HG03045 (cell line): ENCODE measurements at regions not wholly inside any gene's neighbourhood (a gene's known extent, or its start where the extent isn't known, plus 50 kb on each side); places are given as distances from the start of the nearest gene placed in this dataset.
"Not testable (repeated sequence)": the region's sequence is repeated elsewhere in the genome, so short reads cannot be mapped to it uniquely, and the experiment has no call there.

Experiments used
- ATAC-seq: cut with Tn5 transposase; IDR thresholded peaks from one replicate; pipeline ENCODE4 v1.9.1; 2021; ENCODE audit warnings: mild to moderate bottlenecking, moderate library complexity; ENCODE audit not compliant: unreplicated experiment

DNA sequence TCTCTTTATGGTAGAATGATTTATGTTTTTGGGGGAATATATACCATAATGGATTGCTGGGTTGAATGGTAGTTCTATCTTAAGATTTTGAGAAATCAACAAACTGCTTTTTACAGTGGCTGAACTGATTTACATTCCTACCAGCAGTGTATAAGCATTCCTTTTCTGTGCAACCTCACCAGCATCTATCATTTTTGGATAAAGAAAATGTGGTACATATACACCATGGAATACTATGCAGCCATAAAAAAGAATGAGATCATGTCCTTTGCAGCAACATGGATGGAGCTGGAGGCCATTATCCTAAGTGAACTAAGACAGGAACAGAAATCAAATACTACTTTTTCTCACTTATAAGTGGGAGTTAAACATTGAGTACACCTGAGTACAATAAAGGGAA lies 746.4 kb downstream of the MAT2B start:
- not testable (repeated sequence) for ATAC-seq

DNA sequence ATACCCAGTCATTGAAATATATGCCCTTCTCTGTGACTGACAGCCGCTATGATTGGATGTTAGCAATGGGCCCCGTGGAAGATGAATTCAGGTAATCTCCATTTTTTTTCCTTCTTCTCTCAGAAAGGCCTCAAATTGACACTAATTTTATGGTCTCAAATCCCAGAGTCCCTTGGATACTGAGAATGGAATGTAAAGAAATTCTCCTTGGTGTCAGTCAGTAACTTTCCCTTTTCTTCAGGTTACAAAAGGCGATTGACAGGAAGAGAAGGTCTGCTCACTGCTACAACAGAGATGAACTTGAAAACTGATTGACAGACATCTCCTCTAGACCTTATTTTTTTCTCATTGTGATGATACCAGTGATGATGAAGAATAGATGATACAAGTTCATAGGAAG lies 748.3 kb downstream of the MAT2B start:
- no peak for ATAC-seq

DNA sequence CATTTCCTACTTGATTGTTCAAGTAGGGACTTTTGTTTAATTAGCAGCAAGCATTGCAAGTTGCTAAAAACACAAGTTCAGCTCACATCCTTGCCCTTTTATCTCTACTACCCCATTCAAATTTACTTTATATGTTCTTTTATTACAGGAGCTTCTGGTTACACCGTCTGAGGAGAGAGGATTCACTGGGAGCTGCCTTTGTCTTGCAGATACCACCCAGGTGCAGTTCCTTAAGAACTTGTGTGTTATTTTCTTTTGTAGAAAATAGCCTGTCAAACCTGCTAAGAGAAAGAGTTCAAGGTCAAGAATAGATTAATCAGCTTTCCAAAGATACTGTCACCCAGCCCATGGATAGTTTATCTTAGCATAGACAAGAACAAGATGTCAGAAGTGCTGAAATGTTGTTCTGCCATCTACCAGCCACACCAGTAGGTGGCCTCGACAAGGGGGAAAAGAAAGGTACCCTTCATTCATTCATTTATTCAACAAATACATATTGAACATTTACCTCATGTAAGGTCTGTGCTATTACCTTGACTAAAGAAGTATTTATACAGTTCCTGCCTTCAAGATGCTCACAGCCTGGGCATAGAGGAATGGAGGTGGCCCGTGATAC lies 750.3 kb downstream of the MAT2B start:
- no peak for ATAC-seq

DNA sequence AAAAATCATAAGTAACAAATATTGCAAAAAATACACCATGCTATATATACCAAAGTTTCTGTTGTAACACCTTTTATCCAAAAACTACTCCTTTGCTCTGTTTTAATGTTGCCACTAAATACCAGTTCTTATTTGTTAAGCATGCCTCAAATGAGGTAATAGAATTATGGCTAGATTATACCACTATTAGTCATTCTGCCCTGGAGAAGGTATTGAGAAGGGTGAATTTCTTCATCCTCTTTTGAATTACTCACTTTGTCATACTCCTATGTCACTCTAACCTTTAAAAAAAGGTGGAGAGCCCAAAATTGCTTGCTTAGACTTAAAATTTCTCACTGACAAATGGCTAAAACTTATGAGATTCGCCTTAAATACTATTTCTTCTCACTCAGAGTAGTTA lies 750.9 kb downstream of the MAT2B start:
- no peak for ATAC-seq

DNA sequence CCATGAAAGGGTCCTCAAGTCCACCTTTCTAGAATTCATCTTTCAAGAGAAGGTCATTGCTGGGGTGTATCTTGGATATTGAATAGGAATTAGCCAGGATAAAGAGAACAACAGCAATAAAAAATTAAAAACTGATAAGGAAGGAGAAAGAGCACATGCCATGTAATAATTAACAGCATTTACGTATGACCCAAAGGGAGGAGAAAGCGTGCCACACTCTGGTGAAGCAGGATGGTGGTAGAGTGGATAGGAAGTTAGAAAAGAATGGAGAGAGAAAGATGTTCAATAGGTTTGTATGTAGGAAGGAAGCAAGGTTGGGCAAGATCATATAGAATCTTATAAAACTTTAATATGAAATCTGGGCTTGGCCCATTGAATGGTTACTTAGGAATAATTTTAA lies 751.5 kb downstream of the MAT2B start:
- ATAC-seq = no peak

DNA sequence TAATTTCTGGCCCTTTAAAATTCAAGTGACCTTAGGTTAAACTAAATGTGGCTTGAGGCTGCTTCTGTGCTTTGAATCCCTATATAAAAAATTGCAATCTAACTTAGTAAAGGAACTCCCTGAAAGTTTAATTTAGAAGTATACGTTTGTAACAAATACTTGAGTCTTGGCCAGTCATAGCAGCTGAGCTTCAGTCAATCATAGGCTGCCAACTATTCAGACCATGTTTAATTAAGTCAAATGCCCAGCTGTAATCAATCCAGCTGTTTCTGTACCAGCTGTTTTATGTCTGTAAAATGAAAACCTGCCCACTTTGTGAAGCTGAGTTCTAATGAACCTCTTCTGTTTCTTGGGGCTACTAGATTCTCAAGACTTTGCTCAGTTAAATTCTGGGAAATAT lies 760.1 kb downstream of the MAT2B start:
- ATAC-seq = no peak

DNA sequence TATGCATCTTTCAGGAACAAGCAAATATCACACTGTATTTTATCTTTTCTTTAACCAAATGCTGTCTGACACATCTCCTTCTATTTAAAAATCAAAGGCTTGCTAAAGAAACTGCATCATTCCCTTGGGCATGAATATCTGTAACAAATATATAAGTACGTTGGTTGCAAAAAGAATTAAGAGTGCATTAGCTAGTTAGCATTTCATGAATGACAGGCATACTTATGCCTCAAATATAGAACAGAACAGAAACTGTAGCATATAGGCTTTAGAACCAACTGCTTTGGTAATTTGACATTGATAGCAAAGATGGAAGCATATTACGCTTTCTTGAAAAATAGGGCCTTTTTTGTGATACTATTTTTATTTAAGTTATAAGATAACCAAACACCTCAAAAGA lies 761.2 kb downstream of the MAT2B start:
- no peak for ATAC-seq

DNA sequence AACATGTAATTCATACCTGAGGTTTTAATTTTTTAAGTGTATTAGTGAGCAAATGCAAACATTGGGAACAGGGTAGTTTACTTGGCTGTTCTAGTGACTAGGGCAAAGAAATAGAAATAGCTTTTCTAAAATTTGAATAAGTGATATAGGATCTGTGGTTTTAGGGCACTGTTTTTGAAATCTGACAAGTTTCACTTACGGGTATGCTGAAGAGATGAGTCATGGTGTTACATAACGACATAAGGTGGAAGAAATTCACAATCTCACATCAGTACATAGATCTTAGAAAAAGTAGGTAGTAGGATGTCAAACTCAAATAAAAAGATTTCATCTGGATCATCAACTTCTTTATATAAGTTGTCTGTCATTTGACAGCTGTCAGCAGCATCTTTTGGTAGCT lies 772.3 kb downstream of the MAT2B start:
- ATAC-seq = no peak

DNA sequence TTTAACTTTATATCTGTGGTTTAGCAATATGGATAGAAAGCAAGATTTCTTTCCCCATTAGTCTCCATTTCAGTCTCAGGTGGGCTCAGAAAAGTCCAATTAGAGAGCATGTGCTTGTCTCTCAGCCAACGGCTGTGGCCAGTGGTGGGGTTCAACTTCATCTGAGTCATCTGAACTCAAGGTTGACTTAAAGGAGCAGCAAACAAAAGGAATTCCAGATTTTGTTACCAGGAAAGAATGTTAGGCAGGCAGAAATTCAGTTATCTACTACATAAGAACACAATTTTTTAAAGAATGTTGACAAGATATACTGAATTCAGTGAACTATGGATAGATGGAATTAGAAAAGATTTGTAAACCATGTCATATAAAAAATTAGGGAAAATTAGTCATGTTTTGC lies 784.1 kb downstream of the MAT2B start:
- no peak for ATAC-seq

DNA sequence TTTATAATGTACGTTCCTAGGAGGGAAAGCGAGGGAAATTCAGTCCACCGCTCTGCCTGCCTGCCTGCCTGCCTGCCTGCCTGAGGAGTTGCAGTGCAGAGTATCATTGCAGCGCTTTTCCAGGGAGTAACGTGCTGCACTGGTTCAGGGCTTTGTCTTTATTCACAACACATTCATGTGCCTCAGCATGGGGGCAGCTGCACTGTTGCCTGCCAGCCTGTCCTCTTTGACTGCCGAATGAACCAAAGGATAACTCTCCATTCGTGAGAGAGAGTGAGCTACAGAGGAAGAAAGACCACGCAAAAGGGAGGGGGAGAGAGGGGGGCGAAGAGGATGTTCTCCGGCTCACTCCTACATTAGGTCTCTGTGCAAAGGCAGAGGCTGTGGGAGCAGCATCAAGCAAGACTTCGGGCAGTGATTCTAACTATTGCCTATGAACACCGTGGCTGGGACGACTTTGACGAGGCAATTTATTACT lies 791.2 kb downstream of the MAT2B start:
- no peak for ATAC-seq

DNA sequence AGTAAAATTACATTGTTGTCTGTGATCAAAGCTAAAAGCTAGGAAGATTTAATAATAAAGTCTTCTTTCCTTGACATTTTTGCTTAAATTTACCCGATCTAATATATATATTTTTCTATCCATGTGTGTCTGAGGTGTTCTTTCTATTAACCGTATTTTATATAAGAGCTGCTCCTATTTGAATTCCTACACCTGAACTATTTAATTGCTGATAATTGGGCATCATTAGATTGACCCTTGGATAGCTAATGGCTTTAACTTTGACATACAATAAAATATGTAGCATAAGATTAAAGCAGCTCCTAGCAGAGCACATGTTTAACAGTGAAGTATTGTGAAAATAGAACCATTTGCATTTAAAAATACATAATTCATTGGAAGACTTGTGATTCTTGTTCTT lies 792.7 kb downstream of the MAT2B start:
- no peak for ATAC-seq

DNA sequence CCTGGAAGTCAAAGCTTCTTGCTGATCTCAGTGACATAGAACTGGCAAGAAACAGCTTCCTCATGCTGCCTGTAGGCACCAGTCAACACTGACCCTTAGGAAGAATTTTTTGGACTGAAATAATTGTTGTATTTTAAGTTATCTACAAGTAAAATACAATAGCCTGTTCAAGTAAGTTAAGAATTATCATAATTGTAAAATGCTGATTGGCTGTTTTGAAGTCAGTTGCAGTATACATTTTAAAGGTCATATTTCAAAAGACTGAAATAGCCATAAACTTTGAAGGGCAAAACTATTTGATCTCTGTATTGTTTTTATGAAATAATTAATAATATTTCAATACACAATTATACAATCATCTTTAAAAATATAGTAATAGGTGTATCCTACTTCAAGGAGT lies 794.9 kb downstream of the MAT2B start:
- ATAC-seq = no peak

DNA sequence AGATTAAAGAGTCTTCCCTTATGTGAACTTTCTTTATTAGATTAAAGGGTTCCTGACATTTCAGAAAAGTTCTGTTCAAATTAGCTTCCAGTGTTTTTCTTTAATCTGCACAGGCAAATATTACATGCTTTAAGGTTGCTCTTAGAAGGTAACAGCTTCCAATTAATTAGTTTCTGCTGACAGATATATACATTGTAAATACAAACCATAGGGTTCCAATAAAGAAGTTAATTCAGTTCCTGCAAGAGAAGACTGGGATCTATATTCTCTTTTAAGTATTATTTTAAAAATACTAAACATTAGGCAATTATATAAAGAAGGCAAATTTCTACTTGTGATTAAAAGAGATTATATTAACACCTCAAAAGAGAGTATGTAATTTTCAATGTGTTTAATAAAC lies 795.7 kb downstream of the MAT2B start:
- no peak for ATAC-seq

DNA sequence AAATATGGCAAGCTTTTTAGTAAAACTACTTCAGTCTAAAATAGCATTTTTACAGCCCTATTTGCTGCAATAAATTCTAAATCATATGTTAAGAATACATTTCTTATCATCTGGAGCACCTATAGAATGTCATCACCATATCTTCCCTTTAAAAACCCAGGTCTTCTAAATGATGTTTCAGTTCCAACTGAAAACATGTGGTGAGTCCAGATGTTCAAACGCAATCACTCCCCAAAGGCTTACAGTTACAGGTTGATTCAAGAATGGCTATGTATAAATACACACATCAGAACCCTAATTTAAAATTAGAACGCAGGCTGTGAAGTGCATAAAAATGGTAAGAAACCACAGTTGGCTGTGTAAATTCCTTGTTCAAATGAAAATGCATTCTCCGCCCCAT lies 796.3 kb downstream of the MAT2B start:
- ATAC-seq = no peak

DNA sequence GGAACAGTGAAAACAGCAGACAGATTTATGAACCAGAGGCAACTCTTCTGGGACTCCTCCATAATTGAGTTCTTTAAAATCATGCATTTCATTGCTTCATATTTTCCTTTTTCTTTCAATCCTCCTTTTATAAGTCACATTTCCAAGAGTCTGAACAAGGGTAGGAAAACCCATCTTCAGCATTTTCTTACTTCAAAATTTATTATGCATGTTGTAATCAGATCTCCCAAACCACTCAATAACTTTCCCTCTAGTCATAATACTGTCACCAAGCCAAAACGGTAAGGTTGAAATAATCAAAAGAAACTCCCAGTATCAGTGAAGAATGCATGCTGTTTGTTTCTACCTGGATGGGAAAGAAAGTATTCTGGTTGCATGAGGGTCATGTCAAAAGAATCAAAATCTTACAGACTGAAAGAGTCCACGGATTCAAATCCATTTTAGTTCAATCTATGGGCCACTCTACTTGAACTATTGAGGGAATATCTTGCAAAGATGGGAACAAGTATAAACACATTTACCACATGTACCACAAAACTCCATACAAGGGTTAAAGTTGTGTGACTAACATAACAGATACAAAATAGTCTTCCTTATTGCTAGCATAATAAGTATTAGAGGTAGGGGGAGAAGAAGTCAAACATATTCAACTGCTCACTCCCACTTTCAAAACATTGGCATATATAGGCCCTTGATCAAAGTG lies 797.3 kb downstream of the MAT2B start:
- no peak for ATAC-seq

DNA sequence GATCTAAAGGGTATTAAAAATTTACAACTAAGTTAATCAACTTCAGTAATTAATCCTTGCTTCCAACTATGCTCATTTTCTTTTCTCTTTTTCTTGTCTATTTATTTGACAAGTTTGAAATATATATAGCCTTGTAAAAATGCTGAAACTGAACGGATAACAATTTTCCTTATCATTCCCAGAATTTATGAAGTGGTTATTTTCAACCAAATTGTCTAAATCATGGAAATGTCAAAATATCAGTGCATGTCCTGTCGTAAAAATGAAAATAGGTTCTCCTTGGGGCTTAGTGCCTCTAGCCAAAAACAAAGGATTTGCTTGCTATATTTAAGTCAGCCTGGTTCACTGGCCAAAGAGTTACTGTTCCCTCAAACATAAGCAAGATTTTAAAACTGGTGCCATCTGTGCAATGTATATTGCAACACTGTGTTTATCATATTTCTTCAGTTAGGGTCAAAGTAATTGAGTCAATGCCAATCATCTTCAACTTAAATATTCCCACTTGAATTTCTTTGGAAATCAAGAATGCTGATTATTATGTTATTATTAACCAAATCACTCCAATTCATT lies 798.3 kb downstream of the MAT2B start:
- no peak for ATAC-seq

DNA sequence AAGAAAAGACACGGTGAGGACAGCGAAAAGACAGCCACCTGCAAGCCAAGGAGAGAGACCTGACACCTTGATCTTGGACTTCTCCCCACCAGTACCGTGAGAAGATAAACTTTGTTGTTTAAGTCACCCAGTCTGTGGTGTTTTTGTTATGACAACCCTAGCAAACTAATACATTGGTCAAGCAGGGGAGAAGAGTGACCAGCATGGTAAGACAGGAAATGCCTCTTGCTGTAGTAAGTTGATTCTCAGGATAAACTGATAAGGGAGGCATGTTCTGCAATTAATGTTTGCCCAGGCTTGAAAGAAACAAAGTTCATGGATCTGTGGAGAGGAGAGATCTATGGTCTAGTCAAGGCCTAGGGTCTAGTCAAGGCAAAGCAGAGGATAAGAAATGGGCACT lies 801.2 kb downstream of the MAT2B start:
- no peak for ATAC-seq

DNA sequence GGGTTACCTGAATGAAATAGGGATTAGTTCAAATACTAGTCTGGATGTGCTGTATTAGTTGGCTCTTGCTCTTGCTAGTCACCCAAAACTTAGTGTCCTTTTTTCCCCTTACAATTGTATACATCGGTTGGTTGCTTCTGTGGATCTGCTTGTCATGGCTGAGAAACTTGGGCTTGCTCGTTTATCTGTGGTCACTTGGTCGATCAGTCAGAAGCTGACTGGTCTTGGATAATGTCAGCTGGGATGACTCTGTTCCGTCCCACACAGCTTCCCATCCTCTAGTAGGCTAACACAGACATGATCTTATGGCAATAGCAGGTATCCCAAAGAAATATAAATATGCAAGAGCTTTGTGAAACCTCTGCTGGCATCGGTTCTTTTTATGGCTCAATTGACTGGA lies 807.4 kb downstream of the MAT2B start:
- ATAC-seq = no peak

DNA sequence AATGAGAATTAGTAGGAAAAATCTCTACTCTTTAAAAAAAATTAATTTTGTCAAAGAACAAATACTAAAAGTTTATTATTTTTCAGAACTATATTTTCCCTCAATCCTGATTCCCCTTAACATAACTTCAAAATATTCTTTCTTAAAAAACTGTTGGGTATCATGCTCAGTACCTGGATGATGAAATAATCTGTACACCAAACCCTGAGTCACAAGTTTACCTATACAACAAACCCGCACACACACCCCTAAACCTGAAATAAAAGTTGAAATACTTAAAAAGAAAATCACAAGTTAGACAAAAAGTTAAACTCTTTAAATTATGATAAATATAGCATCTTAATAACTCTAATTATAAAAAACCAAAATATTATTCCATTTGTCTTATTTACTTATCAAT lies 812.3 kb downstream of the MAT2B start:
- no peak for ATAC-seq

DNA sequence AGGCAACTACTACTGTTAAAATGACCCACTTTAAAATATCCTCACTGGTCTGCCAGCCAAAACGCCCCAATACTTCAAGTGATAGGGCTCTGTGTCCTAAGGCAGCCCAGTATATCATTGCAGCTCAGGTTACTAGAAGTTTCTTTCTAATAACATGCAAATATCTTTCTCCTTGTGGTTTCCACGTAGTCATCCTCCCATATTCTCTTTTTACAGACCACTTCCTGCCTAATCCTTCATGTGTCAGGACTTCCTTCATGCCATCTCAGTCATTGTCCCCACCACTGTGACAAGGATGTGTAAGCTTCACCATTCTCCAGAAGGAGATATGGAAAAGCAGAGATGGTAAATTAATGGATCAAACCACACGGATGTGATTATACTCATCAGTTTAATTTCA lies 813.7 kb downstream of the MAT2B start:
- ATAC-seq = no peak

DNA sequence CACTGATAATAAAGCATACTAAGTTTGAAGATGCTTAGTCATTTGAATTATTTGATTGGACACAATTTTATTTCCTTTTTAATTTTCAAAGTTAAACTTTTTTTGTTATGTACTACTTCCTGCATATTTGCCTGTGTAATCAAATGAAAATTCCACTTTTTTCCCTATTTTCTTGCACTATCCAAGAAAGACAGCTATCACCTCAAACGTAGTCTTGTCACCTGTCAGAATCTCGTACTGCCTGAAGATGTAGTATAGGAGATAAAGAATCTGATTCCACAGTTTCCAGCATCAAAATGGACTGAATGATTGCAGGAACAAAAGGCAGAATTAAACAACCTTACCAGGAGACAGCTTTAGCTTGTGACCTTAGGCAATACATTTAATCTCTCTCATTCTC lies 818.8 kb downstream of the MAT2B start:
- no peak for ATAC-seq

DNA sequence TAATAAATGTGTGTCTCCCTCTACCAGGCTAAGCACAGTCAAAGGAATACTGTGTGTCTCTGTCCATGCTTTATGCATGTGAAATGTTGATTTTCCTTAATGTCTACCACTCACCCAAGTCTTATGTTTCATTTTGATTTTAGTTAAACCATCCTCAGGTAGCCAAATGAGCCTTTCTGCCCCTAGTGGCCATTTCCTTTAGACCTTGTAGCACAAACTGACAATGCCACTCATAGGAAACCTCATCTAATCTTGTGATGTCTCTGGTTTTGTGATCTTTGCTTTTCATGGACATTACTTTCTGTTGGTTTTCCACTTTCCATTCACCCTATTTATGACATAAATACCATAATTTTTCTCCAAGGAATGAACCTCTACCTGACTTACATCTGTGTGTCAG lies 820.8 kb downstream of the MAT2B start:
- ATAC-seq = no peak

DNA sequence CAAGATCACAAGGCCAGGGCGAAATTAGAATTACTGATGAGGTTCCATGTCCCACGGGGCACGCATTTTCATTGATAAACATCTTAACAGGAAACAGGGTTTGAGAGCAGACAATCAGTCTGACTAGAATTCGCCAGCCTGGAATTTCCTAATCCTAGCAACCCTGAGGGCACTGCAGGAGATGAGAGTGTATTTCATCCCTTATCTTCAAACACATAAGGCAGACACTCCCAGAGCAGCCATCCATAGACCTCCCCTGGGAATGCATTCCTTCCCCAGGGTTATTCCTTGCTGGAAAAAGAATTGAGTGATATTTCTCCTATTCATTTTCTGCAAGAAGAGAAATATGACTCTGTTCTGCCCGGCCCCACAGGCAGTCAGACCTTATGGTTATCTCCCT lies 821.7 kb downstream of the MAT2B start:
- not testable (repeated sequence) for ATAC-seq
